H1 (cell line): ENCODE measurements at regions not wholly inside any gene's neighbourhood (a gene's known extent, or its start where the extent isn't known, plus 50 kb on each side); places are given as distances from the start of the nearest gene placed in this dataset.

Source experiments
- ASH2L ChIP-seq: fragments of 200-600, 300-600 bp; sonication (generic); IDR thresholded peaks from one replicate; pipeline ENCODE4 v1.7.1; 2017; ENCODE audit warnings: low read length
- ATF2 ChIP-seq: IDR thresholded peaks from 2 replicates; pipeline ENCODE4 v1.6.1; 2012; ENCODE audit warnings: low read length, inconsistent platforms
- E2F6 ChIP-seq: IDR thresholded peaks from 2 replicates; pipeline ENCODE4 v1.6.1; 2012; ENCODE audit warnings: inconsistent platforms
- EGR1 ChIP-seq: IDR thresholded peaks from 2 replicates; pipeline ENCODE4 v1.6.1; 2011; ENCODE audit warnings: low read depth, low read length, borderline replicate concordance
- SP2 ChIP-seq: IDR thresholded peaks from 2 replicates; pipeline ENCODE4 v1.6.1; 2012; ENCODE audit warnings: mild to moderate bottlenecking, low read length, inconsistent platforms
- SP4 ChIP-seq: IDR thresholded peaks from 2 replicates; pipeline ENCODE4 v1.6.1; 2012; ENCODE audit warnings: low read length, inconsistent platforms
- TBP ChIP-seq: IDR thresholded peaks from 2 replicates; pipeline ENCODE4 v1.6.1; 2011; ENCODE audit warnings: low read depth, low read length, improper control_type of control experiment
- YY1 ChIP-seq: IDR thresholded peaks from 2 replicates; pipeline ENCODE4 v1.6.1; 2011; ENCODE audit warnings: low read depth, mild to moderate bottlenecking, low read length
- TF ChIP-seq, protein P1 (sequence below): IDR thresholded peaks from 2 replicates; pipeline ENCODE4 v1.6.1; 2011; ENCODE audit warnings: low read depth, mild to moderate bottlenecking, low read length; ENCODE audit not compliant: insufficient read depth

- TF ChIP-seq ATF2 (no peak), ASH2L (no peak), SP2 (no peak), EGR1 (no peak), E2F6 (no peak), SP4 (no peak), YY1 (no peak), TBP (no peak)
- TF ChIP-seq, protein P1, sequence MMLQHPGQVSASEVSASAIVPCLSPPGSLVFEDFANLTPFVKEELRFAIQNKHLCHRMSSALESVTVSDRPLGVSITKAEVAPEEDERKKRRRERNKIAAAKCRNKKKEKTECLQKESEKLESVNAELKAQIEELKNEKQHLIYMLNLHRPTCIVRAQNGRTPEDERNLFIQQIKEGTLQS: no peak
Measured at GRCh38 chr2:137900421-137901141, 63.7 kb upstream of the HNMT start (continued).
